ENCODE measurements at regions not wholly inside any gene's neighbourhood (a gene's known extent, or its start where the extent isn't known, plus 50 kb on each side); places are given as distances from the start of the nearest gene placed in this dataset.

GRCh38 chr12:41962171-41962572, 182.5 kb downstream of the GXYLT1 start:
- Histone ChIP-seq H3K4me1 (ENCODE audit: control insufficient read depth in 1 of 2, insufficient read depth in 2 of 2, low read length in 2 of 2) (no peaks in the 10 kb centered on the region), H3K4me3 (ENCODE audit: low read length in 2 of 2) (no peak overlapping the region), H3K27ac (ENCODE audit: low read depth in 1 of 2, low read length in 2 of 2) (no peak overlapping the region), H3K27me3 (ENCODE audit: control insufficient read depth in 1 of 2, insufficient read depth in 2 of 2, low read length in 1 of 2) (no peaks in the 10 kb centered on the region), H3K36me3 (ENCODE audit: control insufficient read depth in 1 of 2, insufficient read depth in 2 of 2, low read length in 1 of 2) (no peaks in the 10 kb centered on the region), H3K9me3 (ENCODE audit: control insufficient read depth, low read length) (no peaks in the 10 kb centered on the region)
- intact Hi-C loops (cut with DNase I), result no loop called here
- peak; percentile 77 for ATAC-seq (ENCODE audit: low FRiP score)
- 11 to 12% methylated on average over 5 of the region's 5 CpGs for WGBS, 2 donors
- peak; percentile 52 to 72 for DNase-seq

- no peaks in the 10 kb centered on the region for H3K9me3 ChIP-seq (ENCODE audit: control insufficient read depth, low read length)
- no peak for ATAC-seq (ENCODE audit: low FRiP score)
- H3K4me1 ChIP-seq (ENCODE audit: control insufficient read depth in 1 of 2, insufficient read depth in 2 of 2, low read length in 2 of 2), result no peaks in the 10 kb centered on the region
- WGBS, 2 donors, result 83 to 87% methylated on average over 2 of the region's 2 CpGs
- no peaks in the 10 kb centered on the region for H3K36me3 ChIP-seq (ENCODE audit: control insufficient read depth in 1 of 2, insufficient read depth in 2 of 2, low read length in 1 of 2)
- no peaks in the 10 kb centered on the region for H3K27me3 ChIP-seq (ENCODE audit: control insufficient read depth in 1 of 2, insufficient read depth in 2 of 2, low read length in 1 of 2)
- H3K27ac ChIP-seq (ENCODE audit: low read depth in 1 of 2, low read length in 2 of 2), result no peak overlapping the region
- no peak overlapping the region for H3K4me3 ChIP-seq (ENCODE audit: low read length in 2 of 2)
- intact Hi-C loops (cut with DNase I), result no loop called here
- DNase-seq, result no peak
Measured at GRCh38 chr12:41959271-41959670, 185.4 kb downstream of the GXYLT1 start.

DNA sequence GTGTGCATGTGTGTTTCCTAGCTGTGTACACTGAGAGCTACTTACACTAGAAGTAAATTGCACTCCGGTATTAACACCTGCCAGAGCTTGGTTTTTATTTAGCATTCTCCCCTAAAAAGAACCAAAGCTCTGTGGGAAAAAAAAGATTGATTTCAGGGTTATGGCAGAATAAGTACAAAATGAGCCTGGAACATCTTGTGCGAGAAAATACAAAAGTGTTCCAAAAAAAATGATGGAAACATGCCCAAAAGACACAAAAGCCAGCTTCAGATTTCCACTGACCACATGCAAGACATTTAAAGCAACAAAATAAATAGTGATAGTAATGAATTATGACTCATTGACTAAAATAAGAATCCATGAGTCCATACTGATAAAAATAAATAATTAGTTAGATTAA, 188.3 kb downstream of the GXYLT1 start:
- ATAC-seq (ENCODE audit: low FRiP score) (peak; percentile 43), DNase-seq (no peak)
- no peak overlapping the region for H3K27ac ChIP-seq (ENCODE audit: low read depth in 1 of 2, low read length in 2 of 2)
- no peaks in the 10 kb centered on the region for H3K36me3 ChIP-seq (ENCODE audit: control insufficient read depth in 1 of 2, insufficient read depth in 2 of 2, low read length in 1 of 2)
- no peak overlapping the region for H3K4me3 ChIP-seq (ENCODE audit: low read length in 2 of 2)
- intact Hi-C loops (cut with DNase I), result no loop called here
- no peaks in the 10 kb centered on the region for H3K9me3 ChIP-seq (ENCODE audit: control insufficient read depth, low read length)
- H3K4me1 ChIP-seq (ENCODE audit: control insufficient read depth in 1 of 2, insufficient read depth in 2 of 2, low read length in 2 of 2), result no peaks in the 10 kb centered on the region
- H3K27me3 ChIP-seq (ENCODE audit: control insufficient read depth in 1 of 2, insufficient read depth in 2 of 2, low read length in 1 of 2), result no peaks in the 10 kb centered on the region
- WGBS, 2 donors, result 7% methylated on average over 2 of the region's 2 CpGs

GRCh38 chr12:41950455-41950854, 194.2 kb downstream of the GXYLT1 start:
- intact Hi-C loops (cut with DNase I), result no loop called here
- no peaks in the 10 kb centered on the region for H3K27me3 ChIP-seq (ENCODE audit: control insufficient read depth in 1 of 2, insufficient read depth in 2 of 2, low read length in 1 of 2)
- peaks cover 3% of the 10 kb centered on the region for H3K9me3 ChIP-seq (ENCODE audit: control insufficient read depth, low read length)
- ATAC-seq (ENCODE audit: low FRiP score) (no peak), DNase-seq (no peak)
- no peaks in the 10 kb centered on the region for H3K36me3 ChIP-seq (ENCODE audit: control insufficient read depth in 1 of 2, insufficient read depth in 2 of 2, low read length in 1 of 2)
- H3K4me1 ChIP-seq (ENCODE audit: control insufficient read depth in 1 of 2, insufficient read depth in 2 of 2, low read length in 2 of 2), result no peaks in the 10 kb centered on the region
- no peak overlapping the region for H3K27ac ChIP-seq (ENCODE audit: low read depth in 1 of 2, low read length in 2 of 2)
- no peak overlapping the region for H3K4me3 ChIP-seq (ENCODE audit: low read length in 2 of 2)
- WGBS, 2 donors, result 42% methylated on average over 1 of the region's 1 CpG

GRCh38 chr12:41946106-41946505, 198.6 kb downstream of the GXYLT1 start:
- intact Hi-C loops (cut with DNase I), result no loop called here
- Histone ChIP-seq H3K36me3 (ENCODE audit: control insufficient read depth in 1 of 2, insufficient read depth in 2 of 2, low read length in 1 of 2) (no peaks in the 10 kb centered on the region), H3K27me3 (ENCODE audit: control insufficient read depth in 1 of 2, insufficient read depth in 2 of 2, low read length in 1 of 2) (no peaks in the 10 kb centered on the region), H3K4me1 (ENCODE audit: control insufficient read depth in 1 of 2, insufficient read depth in 2 of 2, low read length in 2 of 2) (no peaks in the 10 kb centered on the region), H3K27ac (ENCODE audit: low read depth in 1 of 2, low read length in 2 of 2) (no peak overlapping the region), H3K4me3 (ENCODE audit: low read length in 2 of 2) (no peak overlapping the region), H3K9me3 (ENCODE audit: control insufficient read depth, low read length) (peaks cover 3% of the 10 kb centered on the region)
- ATAC-seq (ENCODE audit: low FRiP score) (no peak), DNase-seq (no peak)
- WGBS, 2 donors, result 97 to 98% methylated on average over 2 of the region's 2 CpGs

GRCh38 chr12:41944216-41944615, 200.5 kb downstream of the GXYLT1 start:
- H3K27me3 ChIP-seq (ENCODE audit: control insufficient read depth in 1 of 2, insufficient read depth in 2 of 2, low read length in 1 of 2), result no peaks in the 10 kb centered on the region
- ATAC-seq (ENCODE audit: low FRiP score) (no peak), DNase-seq (no peak)
- no peak overlapping the region for H3K27ac ChIP-seq (ENCODE audit: low read depth in 1 of 2, low read length in 2 of 2)
- intact Hi-C loops (cut with DNase I), result no loop called here
- H3K9me3 ChIP-seq (ENCODE audit: control insufficient read depth, low read length), result peaks cover 3% of the 10 kb centered on the region
- H3K4me3 ChIP-seq (ENCODE audit: low read length in 2 of 2), result no peak overlapping the region
- WGBS, 2 donors, result 59 to 69% methylated on average over 2 of the region's 2 CpGs
- H3K36me3 ChIP-seq (ENCODE audit: control insufficient read depth in 1 of 2, insufficient read depth in 2 of 2, low read length in 1 of 2), result no peaks in the 10 kb centered on the region
- H3K4me1 ChIP-seq (ENCODE audit: control insufficient read depth in 1 of 2, insufficient read depth in 2 of 2, low read length in 2 of 2), result no peaks in the 10 kb centered on the region

- intact Hi-C loops (cut with DNase I), result no loop called here
- no peaks in the 10 kb centered on the region for H3K4me1 ChIP-seq (ENCODE audit: control insufficient read depth in 1 of 2, insufficient read depth in 2 of 2, low read length in 2 of 2)
- no peak overlapping the region for H3K27ac ChIP-seq (ENCODE audit: low read depth in 1 of 2, low read length in 2 of 2)
- H3K36me3 ChIP-seq (ENCODE audit: control insufficient read depth in 1 of 2, insufficient read depth in 2 of 2, low read length in 1 of 2), result no peaks in the 10 kb centered on the region
- H3K27me3 ChIP-seq (ENCODE audit: control insufficient read depth in 1 of 2, insufficient read depth in 2 of 2, low read length in 1 of 2), result no peaks in the 10 kb centered on the region
- H3K4me3 ChIP-seq (ENCODE audit: low read length in 2 of 2), result no peak overlapping the region
- H3K9me3 ChIP-seq (ENCODE audit: control insufficient read depth, low read length), result peaks cover 3% of the 10 kb centered on the region
- DNase-seq (no peak), ATAC-seq (ENCODE audit: low FRiP score) (no peak)
Measured at GRCh38 chr12:41943671-41944070, 201.0 kb downstream of the GXYLT1 start.

DNA sequence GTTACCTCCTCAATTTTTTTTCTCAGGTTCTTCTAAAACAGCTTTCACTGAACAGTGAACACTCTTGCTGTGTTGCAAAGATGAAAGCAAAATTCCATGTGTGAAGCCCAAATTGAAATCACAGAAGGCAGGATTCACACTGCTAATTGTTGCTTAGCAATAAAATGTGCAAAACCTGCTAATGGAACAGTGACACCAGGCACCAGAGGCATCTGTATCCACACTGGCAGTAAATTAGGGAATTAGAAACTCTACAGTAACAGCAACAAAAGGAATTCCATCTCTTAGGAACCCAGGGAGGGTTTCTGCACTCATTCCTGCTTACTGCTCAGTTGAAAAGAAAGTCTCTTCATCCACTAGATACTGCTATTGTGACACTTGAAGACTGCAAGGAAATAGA, 202.3 kb downstream of the GXYLT1 start:
- Histone ChIP-seq H3K4me3 (ENCODE audit: low read length in 2 of 2) (no peak overlapping the region), H3K27me3 (ENCODE audit: control insufficient read depth in 1 of 2, insufficient read depth in 2 of 2, low read length in 1 of 2) (no peaks in the 10 kb centered on the region), H3K27ac (ENCODE audit: low read depth in 1 of 2, low read length in 2 of 2) (no peak overlapping the region), H3K4me1 (ENCODE audit: control insufficient read depth in 1 of 2, insufficient read depth in 2 of 2, low read length in 2 of 2) (no peaks in the 10 kb centered on the region), H3K9me3 (ENCODE audit: control insufficient read depth, low read length) (peaks cover 3% of the 10 kb centered on the region), H3K36me3 (ENCODE audit: control insufficient read depth in 1 of 2, insufficient read depth in 2 of 2, low read length in 1 of 2) (no peaks in the 10 kb centered on the region)
- intact Hi-C loops (cut with DNase I), result no loop called here
- no peak for DNase-seq
- ATAC-seq (ENCODE audit: low FRiP score), result no peak

GRCh38 chr12:41941079-41941478, 203.6 kb downstream of the GXYLT1 start:
- Histone ChIP-seq H3K9me3 (ENCODE audit: control insufficient read depth, low read length) (no peaks in the 10 kb centered on the region), H3K4me1 (ENCODE audit: control insufficient read depth in 1 of 2, insufficient read depth in 2 of 2, low read length in 2 of 2) (peaks cover 0 to 3% of the 10 kb centered on the region in 2 donors), H3K27ac (ENCODE audit: low read depth in 1 of 2, low read length in 2 of 2) (no peak overlapping the region), H3K27me3 (ENCODE audit: control insufficient read depth in 1 of 2, insufficient read depth in 2 of 2, low read length in 1 of 2) (no peaks in the 10 kb centered on the region), H3K4me3 (ENCODE audit: low read length in 2 of 2) (no peak overlapping the region), H3K36me3 (ENCODE audit: control insufficient read depth in 1 of 2, insufficient read depth in 2 of 2, low read length in 1 of 2) (no peaks in the 10 kb centered on the region)
- DNase-seq, result no peak
- no peak for ATAC-seq (ENCODE audit: low FRiP score)
- intact Hi-C loops (cut with DNase I), result no loop called here
- 99% methylated on average over 2 of the region's 2 CpGs for WGBS, 2 donors
